A549 (cell line): ENCODE measurements at regions not wholly inside any gene's neighbourhood (a gene's known extent, or its start where the extent isn't known, plus 50 kb on each side); places are given as distances from the start of the nearest gene placed in this dataset.

Experiments
- ATAC-seq, 2 experiments: fragments of 200-7000 bp in 1 of 2; fragments of >200 bp in 1 of 2; cut with Nextera tagmentation in 1 of 2; cut with Tn5 transposase in 1 of 2; 3 replicates each; pipeline versions ENCODE4 v1.8.0 to v1.9.1; 2018 to 2020; ENCODE audit warnings: mild to moderate bottlenecking in 1 of 2, moderate library complexity in 1 of 2
- CTCF ChIA-PET: fragments of 300-600 bp; sonication (Branson Sonifier 250); formaldehyde crosslinking; extraction: SDS; loops from one replicate; lab custom pipeline; 2021; ENCODE audit warnings: antibody characterized with exemption, inconsistent platforms; lab: Yijun Ruan, JAX
- POLR2A ChIA-PET: fragments of 350-600 bp; formaldehyde crosslinking; extraction: SDS; loops from one replicate; lab custom pipeline; 2021; ENCODE audit warnings: antibody characterized with exemption, inconsistent platforms; lab: Yijun Ruan, JAX
- DNase-seq, 2 experiments: peaks; one replicate each; pipeline versions ENCODE4 v3.0.0 to v3.0.0-alpha.2; 2011 to 2016; ENCODE audit warnings: low read depth in 1 of 2, low spot score in 1 of 2
- FAIRE-seq: peaks from 2 replicates; lab custom pipeline; 2011; peaks lifted over from hg19 to GRCh38; lab: Jason Lieb, UNC
- H3K27ac ChIP-seq, 2 experiments: fragments of >200 bp; sonication (Bioruptor Twin); formaldehyde crosslinking; 3 replicates each; pipeline ENCODE4 v1.5.1; 2016 to 2017
- H3K4me1 ChIP-seq: fragments of >200 bp; sonication (Bioruptor Twin); formaldehyde crosslinking; 3 replicates; pipeline ENCODE4 v1.6.1; 2016
- H3K4me2 ChIP-seq: fragments of >200 bp; sonication (Bioruptor Twin); formaldehyde crosslinking; 3 replicates; pipeline ENCODE4 v1.6.1; 2016
- H3K4me3 ChIP-seq: fragments of >200 bp; sonication (Bioruptor Twin); formaldehyde crosslinking; 3 replicates; pipeline ENCODE4 v1.5.1; 2016
- H3K9me3 ChIP-seq: fragments of >200 bp; sonication (Bioruptor Twin); formaldehyde crosslinking; 3 replicates; pipeline ENCODE4 v1.6.1; 2016
- ATOH8 ChIP-seq: fragments of 250-450 bp; sonication (Bioruptor Pico); IDR thresholded peaks from 2 replicates; pipeline ENCODE4 v1.5.0; 2020; ENCODE audit warnings: low read depth, mild to moderate bottlenecking, moderate library complexity
- CBX2 ChIP-seq: fragments of 200-600 bp; sonication (generic); IDR thresholded peaks from 2 replicates; pipeline ENCODE4 v1.6.1; 2016; ENCODE audit warnings: low read depth, mild to moderate bottlenecking, borderline replicate concordance
- CBX8 ChIP-seq: fragments of 200-600 bp; sonication (generic); IDR thresholded peaks from 2 replicates; pipeline ENCODE4 v1.6.1; 2016
- CEBPB ChIP-seq, 2 experiments: fragments of >200 bp in 1 of 2; sonication (Bioruptor Twin) in 1 of 2; formaldehyde crosslinking in 1 of 2; IDR thresholded peaks; 2 replicates each; pipeline ENCODE4 v1.6.1; 2012 to 2016
- CHD4 ChIP-seq: fragments of 200-600 bp; sonication (generic); IDR thresholded peaks from 2 replicates; pipeline ENCODE4 v1.6.1; 2016; ENCODE audit warnings: antibody characterized with exemption, mild to moderate bottlenecking, borderline replicate concordance
- EHMT2 ChIP-seq: fragments of 200-600 bp; sonication (generic); IDR thresholded peaks from 2 replicates; pipeline ENCODE4 v1.6.1; 2016; ENCODE audit warnings: antibody characterized with exemption, low read depth, mild to moderate bottlenecking, moderate library complexity
- ELK1 ChIP-seq: fragments of 150-350 bp; IDR thresholded peaks from 2 replicates; pipeline ENCODE4 v1.6.1; 2014; ENCODE audit warnings: low read depth, mild to moderate bottlenecking, low read length
- EP300 ChIP-seq, 2 experiments: fragments of >200 bp; sonication (Bioruptor Twin); formaldehyde crosslinking; IDR thresholded peaks; 2 replicates in 1 of 2; 3 replicates in 1 of 2; pipeline ENCODE4 v1.6.1; 2016 to 2017
- ESRRA ChIP-seq: fragments of 150-350 bp; IDR thresholded peaks from 2 replicates; pipeline ENCODE4 v1.6.1; 2014; ENCODE audit warnings: mild to moderate bottlenecking, low read length, borderline replicate concordance
- FOSL2 ChIP-seq, 2 experiments: fragments of 450-650 bp in 1 of 2; fragments of >200 bp in 1 of 2; sonication (Bioruptor Twin) in 1 of 2; formaldehyde crosslinking; IDR thresholded peaks; 2 replicates each; pipeline versions ENCODE4 v1.5.0 to v1.6.1; 2016 to 2020; ENCODE audit warnings: mild to moderate bottlenecking in 1 of 2, moderate library complexity in 1 of 2
- GATA3 ChIP-seq: IDR thresholded peaks from 2 replicates; pipeline ENCODE4 v1.6.1; 2012; ENCODE audit warnings: borderline replicate concordance
- HES2 ChIP-seq: fragments of >200 bp; sonication (Bioruptor Twin); formaldehyde crosslinking; IDR thresholded peaks from 2 replicates; pipeline ENCODE4 v1.6.1; 2016
- HMGXB4 ChIP-seq: fragments of 250-450 bp; sonication (Bioruptor Pico); IDR thresholded peaks from 2 replicates; pipeline ENCODE4 v1.5.0; 2021; ENCODE audit warnings: mild to moderate bottlenecking, moderate library complexity, borderline replicate concordance
- HOXA7 ChIP-seq: fragments of 250-450 bp; sonication (Bioruptor Pico); IDR thresholded peaks from 2 replicates; pipeline ENCODE4 v1.5.0; 2020; ENCODE audit warnings: mild to moderate bottlenecking, moderate library complexity
- HOXB13 ChIP-seq: fragments of 250-450 bp; sonication (Bioruptor Pico); IDR thresholded peaks from 2 replicates; pipeline ENCODE4 v1.5.0; 2020; ENCODE audit warnings: low read depth, mild to moderate bottlenecking, moderate library complexity
- HOXB5 ChIP-seq: fragments of 250-450 bp; sonication (Bioruptor Pico); IDR thresholded peaks from 2 replicates; pipeline ENCODE4 v1.5.0; 2020; ENCODE audit warnings: mild to moderate bottlenecking, moderate library complexity
- JUN ChIP-seq, 2 experiments: fragments of >200 bp; sonication (Bioruptor Twin); formaldehyde crosslinking; IDR thresholded peaks; 2 replicates in 1 of 2; 3 replicates in 1 of 2; pipeline ENCODE4 v1.6.1; 2016 to 2017
- KDM1A ChIP-seq: fragments of 200-600 bp; sonication (generic); IDR thresholded peaks from 2 replicates; pipeline ENCODE4 v1.6.1; 2016; ENCODE audit warnings: low read depth, mild to moderate bottlenecking
- NFE2L2 ChIP-seq: fragments of 150-350 bp; conservative IDR thresholded peaks from 2 replicates; pipeline ENCODE4 v1.6.1; 2014; ENCODE audit warnings: low read length
- NR3C1 ChIP-seq: fragments of >200 bp; sonication (Bioruptor Twin); formaldehyde crosslinking; IDR thresholded peaks from 3 replicates; pipeline ENCODE4 v1.6.1; 2017
- POLR2AphosphoS2 ChIP-seq: conservative IDR thresholded peaks from 2 replicates; pipeline ENCODE4 v1.6.1; 2012; ENCODE audit warnings: low read length, improper control_type of control experiment, inconsistent platforms
- RARB ChIP-seq: fragments of 250-450 bp; sonication (Bioruptor Pico); IDR thresholded peaks from 2 replicates; pipeline ENCODE4 v1.8.0; 2021; ENCODE audit warnings: mild to moderate bottlenecking, moderate library complexity
- TFCP2L1 ChIP-seq: fragments of 250-450 bp; sonication (Bioruptor Pico); IDR thresholded peaks from 2 replicates; pipeline ENCODE4 v1.5.0; 2021; ENCODE audit warnings: mild to moderate bottlenecking
- TP53 ChIP-seq: fragments of 250-450 bp; sonication (Bioruptor Pico); IDR thresholded peaks from 2 replicates; pipeline ENCODE4 v1.5.0; 2021; ENCODE audit warnings: mild to moderate bottlenecking, moderate library complexity
- USF2 ChIP-seq: fragments of 450-650 bp; IDR thresholded peaks from 2 replicates; pipeline ENCODE4 v1.6.1; 2014; ENCODE audit warnings: antibody characterized with exemption
- ZFP36 ChIP-seq: fragments of 450-650 bp; IDR thresholded peaks from 2 replicates; pipeline ENCODE4 v1.6.1; 2014; ENCODE audit warnings: borderline replicate concordance; ENCODE audit not compliant: partially characterized antibody
- WGBS: methylation state at CpG from one replicate; pipeline ENCODE4 v1.1.6; 2017; ENCODE audit errors: missing lambda C conversion rate; 5-methylcytosine and 5-hydroxymethylcytosine counted together

- Histone ChIP-seq H3K27ac (no peak overlapping the region), H3K4me3 (no peak overlapping the region), H3K9me3 (no peaks in the 10 kb centered on the region), H3K4me1 (no peaks in the 10 kb centered on the region), H3K4me2 (no peak overlapping the region)
- no peak for TF ChIP-seq EP300 (IDR thresholded peaks at IDR 0.05)
- TF ChIP-seq NFE2L2: no peak
- no peak for TF ChIP-seq HES2
- no peak for TF ChIP-seq CBX8
- no peak for TF ChIP-seq ESRRA
- no peak for TF ChIP-seq HOXA7
- no peak for TF ChIP-seq EHMT2
- no peak for TF ChIP-seq USF2
- no peak for TF ChIP-seq HMGXB4
- no peak for TF ChIP-seq POLR2AphosphoS2
- TF ChIP-seq TP53 (CRISPR knock-in tag): no peak
- no peak for TF ChIP-seq GATA3
- TF ChIP-seq HOXB5: no peak
- no peak for TF ChIP-seq CEBPB (IDR thresholded peaks at IDR 0.05)
- TF ChIP-seq NR3C1: no peak
- TF ChIP-seq TFCP2L1 (CRISPR knock-in tag): no peak
- TF ChIP-seq ZFP36: no peak
- TF ChIP-seq KDM1A: no peak
- POLR2A ChIA-PET: no interaction called here
- FAIRE-seq (no peak), ATAC-seq (no peak), DNase-seq (no peak)
- 52% methylated on average over 3 of the region's 3 CpGs for WGBS
- CTCF ChIA-PET: interaction anchor here (0.5 to 1.4 kb wide), 6 partner anchors 31 to 965 kb away, joined by 3 to 5 read pairs (median 3); no protein-coding TSS in a partner anchor
These were observed 232.7 kb downstream of the SEC23A start for GRCh38 chr14:38870296-38870836.

GRCh38 chr14:38868399-38869290 lies 234.4 kb downstream of the SEC23A start:
- 24% methylated on average over 6 of the region's 6 CpGs for WGBS
- no peak overlapping the region for H3K4me3 ChIP-seq
- ATAC-seq (peak in 1 of 2 experiments; percentile 46; a peak in 2 of 6 replicates), DNase-seq (no peak), FAIRE-seq (no peak)
- H3K4me2 ChIP-seq: no peak overlapping the region
- ChIA-PET CTCF (interaction anchor here (1.0 to 2.2 kb wide), 9 partner anchors 8 to 1622 kb away, joined by 3 to 16 read pairs (median 6); no protein-coding TSS in a partner anchor), POLR2A (no interaction called here)
- no peaks in the 10 kb centered on the region for H3K4me1 ChIP-seq
- TF ChIP-seq ESRRA: no peak
- no peak for TF ChIP-seq CBX2
- no peak for TF ChIP-seq ELK1
- TF ChIP-seq TP53 (CRISPR knock-in tag): no peak
- TF ChIP-seq ATOH8 (CRISPR knock-in tag): no peak
- TF ChIP-seq HOXB13 (CRISPR knock-in tag): no peak
- TF ChIP-seq CHD4: no peak
- no peak for TF ChIP-seq FOSL2 (IDR thresholded peaks at IDR 0.05)
- no peak for TF ChIP-seq FOSL2 (CRISPR knock-in tag; IDR thresholded peaks at IDR 0.05)
- TF ChIP-seq TFCP2L1 (CRISPR knock-in tag): no peak
- TF ChIP-seq JUN (IDR thresholded peaks at IDR 0.05): no peak
- TF ChIP-seq CEBPB (IDR thresholded peaks at IDR 0.05): no peak
- no peak for TF ChIP-seq RARB
- TF ChIP-seq EHMT2: no peak
- no peak for TF ChIP-seq POLR2AphosphoS2
- no peaks in the 10 kb centered on the region for H3K9me3 ChIP-seq
- H3K27ac ChIP-seq: no peak overlapping the region
